T-helper 2 cell (primary cell): ENCODE measurements at regions not wholly inside any gene's neighbourhood (a gene's known extent, or its start where the extent isn't known, plus 50 kb on each side); places are given as distances from the start of the nearest gene placed in this dataset.

ENCODE experiments used
- DNase-seq, 5 experiments: peaks; one replicate each; pipeline versions ENCODE4 v3.0.0 to v3.0.0-alpha.2; 2012 to 2022

GRCh38 chr17:63347475-63347874 is 98.6 kb downstream of the CYB561 start:
- DNase-seq: no peak

GRCh38 chr17:63349478-63350000 is 96.6 kb downstream of the CYB561 start:
- no peak for DNase-seq

- DNase-seq: no peak
These were observed 95.7 kb downstream of the CYB561 start for GRCh38 chr17:63350364-63350763.

- DNase-seq: no peak
These were observed 91.8 kb downstream of the CYB561 start for GRCh38 chr17:63354256-63354655.

GRCh38 chr17:63356337-63356757 is 89.8 kb downstream of the CYB561 start:
- no peak for DNase-seq

GRCh38 chr17:63358111-63358839 is 87.8 kb downstream of the CYB561 start:
- DNase-seq: no peak

GRCh38 chr17:63358956-63359355 is 87.2 kb downstream of the CYB561 start:
- no peak for DNase-seq

GRCh38 chr17:63361182-63361581 is 84.9 kb downstream of the CYB561 start:
- DNase-seq: no peak

GRCh38 chr17:63362115-63362514 is 84.0 kb downstream of the CYB561 start:
- no peak for DNase-seq

- no peak for DNase-seq
These were observed 81.7 kb downstream of the CYB561 start for GRCh38 chr17:63364387-63364786.

GRCh38 chr17:63364944-63365343 is 81.2 kb downstream of the CYB561 start:
- DNase-seq: no peak

GRCh38 chr17:63365366-63366240 is 80.5 kb downstream of the CYB561 start:
- DNase-seq: no peak

- DNase-seq: no peak
These were observed 79.9 kb downstream of the CYB561 start for GRCh38 chr17:63366241-63366566.

GRCh38 chr17:63369233-63369632 is 76.9 kb downstream of the CYB561 start:
- no peak for DNase-seq

- no peak for DNase-seq
These were observed 75.4 kb downstream of the CYB561 start for GRCh38 chr17:63370696-63371095.

- no peak for DNase-seq
These were observed 69.2 kb downstream of the CYB561 start for GRCh38 chr17:63376949-63377348.

- DNase-seq: no peak
These were observed 67.4 kb downstream of the CYB561 start for GRCh38 chr17:63378411-63379375.

- DNase-seq: no peak
These were observed 66.5 kb downstream of the CYB561 start for GRCh38 chr17:63379636-63380035.

GRCh38 chr17:63381101-63381729 is 64.9 kb downstream of the CYB561 start:
- DNase-seq: no peak

- DNase-seq: no peak
These were observed 64.0 kb downstream of the CYB561 start for GRCh38 chr17:63382136-63382535.
